ENCODE measurements at regions not wholly inside any gene's neighbourhood (a gene's known extent, or its start where the extent isn't known, plus 50 kb on each side); places are given as distances from the start of the nearest gene placed in this dataset.
"Not testable (repeated sequence)": the region's sequence is repeated elsewhere in the genome, so short reads cannot be mapped to it uniquely, and the experiment has no call there.

GRCh38 chr2:113386780-113387433, 50.6 kb upstream of the ZNG1B start:
- not testable (repeated sequence) for H3K4me1 Mint-ChIP-seq (ENCODE audit: low read depth); DNase-seq (ENCODE audit: low spot score); H3K36me3 Mint-ChIP-seq (ENCODE audit: low read depth); H3K4me3 Mint-ChIP-seq; H3K27ac Mint-ChIP-seq; H3K9me3 Mint-ChIP-seq
- peaks cover 52% of the 10 kb centered on the region for H3K27me3 Mint-ChIP-seq (ENCODE audit: low read depth)

GRCh38 chr2:113379621-113380020, 57.9 kb upstream of the ZNG1B start:
- not testable (repeated sequence) for H3K4me3 Mint-ChIP-seq; H3K9me3 Mint-ChIP-seq; H3K27ac Mint-ChIP-seq; DNase-seq (ENCODE audit: low spot score); H3K4me1 Mint-ChIP-seq (ENCODE audit: low read depth); H3K36me3 Mint-ChIP-seq (ENCODE audit: low read depth)
- peaks cover 32% of the 10 kb centered on the region for H3K27me3 Mint-ChIP-seq (ENCODE audit: low read depth)

GRCh38 chr2:113376913-113377445, 60.5 kb upstream of the ZNG1B start:
- peaks cover 18% of the 10 kb centered on the region for H3K27me3 Mint-ChIP-seq (ENCODE audit: low read depth)
- H3K4me3 Mint-ChIP-seq, result no peak overlapping the region
- peaks cover 5% of the 10 kb centered on the region for H3K4me1 Mint-ChIP-seq (ENCODE audit: low read depth)
- no peak overlapping the region for H3K27ac Mint-ChIP-seq
- H3K9me3 Mint-ChIP-seq, result no peaks in the 10 kb centered on the region
- no peaks in the 10 kb centered on the region for H3K36me3 Mint-ChIP-seq (ENCODE audit: low read depth)
- no peak for DNase-seq (ENCODE audit: low spot score)

GRCh38 chr2:113376253-113376912, 61.1 kb upstream of the ZNG1B start:
- Mint-ChIP-seq H3K27ac (no peak overlapping the region), H3K36me3 (ENCODE audit: low read depth) (no peaks in the 10 kb centered on the region), H3K4me1 (ENCODE audit: low read depth) (peaks cover 5% of the 10 kb centered on the region), H3K9me3 (no peaks in the 10 kb centered on the region), H3K27me3 (ENCODE audit: low read depth) (peaks cover 16% of the 10 kb centered on the region), H3K4me3 (no peak overlapping the region)
- DNase-seq (ENCODE audit: low spot score), result no peak

GRCh38 chr2:113374857-113375256, 62.6 kb upstream of the ZNG1B start:
- not testable (repeated sequence) for DNase-seq (ENCODE audit: low spot score); H3K27ac Mint-ChIP-seq; H3K36me3 Mint-ChIP-seq (ENCODE audit: low read depth); H3K9me3 Mint-ChIP-seq; H3K4me3 Mint-ChIP-seq
- Mint-ChIP-seq H3K4me1 (ENCODE audit: low read depth) (peaks cover 12% of the 10 kb centered on the region), H3K27me3 (ENCODE audit: low read depth) (peaks cover 14% of the 10 kb centered on the region)

- not testable (repeated sequence) for H3K27me3 Mint-ChIP-seq (ENCODE audit: low read depth); H3K27ac Mint-ChIP-seq; H3K4me3 Mint-ChIP-seq; H3K36me3 Mint-ChIP-seq (ENCODE audit: low read depth); DNase-seq (ENCODE audit: low spot score); H3K9me3 Mint-ChIP-seq
- H3K4me1 Mint-ChIP-seq (ENCODE audit: low read depth), result peaks cover 12% of the 10 kb centered on the region
Observed at GRCh38 chr2:113372258-113372834, 65.1 kb upstream of the ZNG1B start.

GRCh38 chr2:113370478-113371091, 66.9 kb upstream of the ZNG1B start:
- Mint-ChIP-seq H3K4me1 (ENCODE audit: low read depth) (peaks cover 7% of the 10 kb centered on the region), H3K9me3 (no peaks in the 10 kb centered on the region), H3K27me3 (ENCODE audit: low read depth) (peaks cover 7% of the 10 kb centered on the region), H3K36me3 (ENCODE audit: low read depth) (no peaks in the 10 kb centered on the region), H3K4me3 (no peak overlapping the region), H3K27ac (peak overlapping the region; percentile 49)
- DNase-seq (ENCODE audit: low spot score), result peak; percentile 53

- no peak for DNase-seq (ENCODE audit: low spot score)
- H3K9me3 Mint-ChIP-seq, result no peaks in the 10 kb centered on the region
- peaks cover 7% of the 10 kb centered on the region for H3K27me3 Mint-ChIP-seq (ENCODE audit: low read depth)
- no peak overlapping the region for H3K27ac Mint-ChIP-seq
- no peaks in the 10 kb centered on the region for H3K36me3 Mint-ChIP-seq (ENCODE audit: low read depth)
- peaks cover 7% of the 10 kb centered on the region for H3K4me1 Mint-ChIP-seq (ENCODE audit: low read depth)
- H3K4me3 Mint-ChIP-seq, result no peak overlapping the region
Observed at GRCh38 chr2:113370030-113370429, 67.5 kb upstream of the ZNG1B start.

GRCh38 chr2:113368581-113368980, 68.9 kb upstream of the ZNG1B start:
- not testable (repeated sequence) for H3K36me3 Mint-ChIP-seq (ENCODE audit: low read depth); H3K27ac Mint-ChIP-seq; H3K4me3 Mint-ChIP-seq; H3K27me3 Mint-ChIP-seq (ENCODE audit: low read depth); H3K9me3 Mint-ChIP-seq; DNase-seq (ENCODE audit: low spot score); H3K4me1 Mint-ChIP-seq (ENCODE audit: low read depth)

DNA sequence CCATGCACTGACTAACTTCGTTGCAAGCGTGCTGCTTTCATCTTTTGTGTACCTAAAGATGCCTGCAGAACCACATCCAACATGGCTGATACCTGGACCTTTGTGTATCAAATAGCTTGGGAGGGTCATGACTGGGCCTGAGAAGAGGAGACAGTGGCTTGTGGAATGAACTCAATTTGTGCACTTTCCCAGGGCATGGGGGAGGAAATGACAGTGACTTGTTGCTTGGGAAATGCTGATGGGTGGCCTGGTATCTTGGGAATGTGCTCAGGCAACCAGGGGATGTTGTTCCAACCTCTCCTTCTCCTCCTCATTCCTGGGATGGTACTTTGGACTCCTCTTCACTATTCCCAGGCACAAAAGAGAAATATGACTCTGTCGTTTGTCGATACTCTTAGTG, 70.7 kb upstream of the ZNG1B start:
- not testable (repeated sequence) for H3K4me1 Mint-ChIP-seq (ENCODE audit: low read depth); H3K9me3 Mint-ChIP-seq; H3K27ac Mint-ChIP-seq; H3K36me3 Mint-ChIP-seq (ENCODE audit: low read depth); H3K27me3 Mint-ChIP-seq (ENCODE audit: low read depth); DNase-seq (ENCODE audit: low spot score); H3K4me3 Mint-ChIP-seq

DNA sequence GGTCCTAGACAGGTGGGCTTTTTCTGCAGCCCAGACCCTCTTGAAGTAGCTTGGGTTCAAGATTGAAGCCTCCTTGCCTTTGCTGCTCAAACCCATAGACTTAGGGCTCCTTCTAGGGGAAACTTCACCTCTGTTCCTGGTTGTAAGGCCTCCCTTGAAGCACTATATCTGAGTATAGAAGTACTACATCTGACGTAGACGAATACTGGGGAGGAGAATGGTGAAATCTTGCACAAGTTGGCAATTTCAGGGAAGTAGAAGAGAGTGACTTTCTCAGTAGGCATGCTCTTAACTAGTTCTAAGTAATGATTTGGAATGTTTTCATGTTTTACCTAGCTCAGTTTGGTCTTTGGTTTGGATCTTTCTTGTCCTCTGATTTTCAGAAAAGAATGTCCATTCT, 71.7 kb upstream of the ZNG1B start:
- not testable (repeated sequence) for DNase-seq (ENCODE audit: low spot score); H3K27ac Mint-ChIP-seq; H3K27me3 Mint-ChIP-seq (ENCODE audit: low read depth); H3K9me3 Mint-ChIP-seq; H3K4me3 Mint-ChIP-seq; H3K4me1 Mint-ChIP-seq (ENCODE audit: low read depth); H3K36me3 Mint-ChIP-seq (ENCODE audit: low read depth)

- H3K27me3 Mint-ChIP-seq (ENCODE audit: low read depth); H3K9me3 Mint-ChIP-seq; DNase-seq (ENCODE audit: low spot score); H3K27ac Mint-ChIP-seq; H3K36me3 Mint-ChIP-seq (ENCODE audit: low read depth); H3K4me3 Mint-ChIP-seq; H3K4me1 Mint-ChIP-seq (ENCODE audit: low read depth): not testable (repeated sequence)
Observed at GRCh38 chr2:113365290-113365689, 72.2 kb upstream of the ZNG1B start.

DNA sequence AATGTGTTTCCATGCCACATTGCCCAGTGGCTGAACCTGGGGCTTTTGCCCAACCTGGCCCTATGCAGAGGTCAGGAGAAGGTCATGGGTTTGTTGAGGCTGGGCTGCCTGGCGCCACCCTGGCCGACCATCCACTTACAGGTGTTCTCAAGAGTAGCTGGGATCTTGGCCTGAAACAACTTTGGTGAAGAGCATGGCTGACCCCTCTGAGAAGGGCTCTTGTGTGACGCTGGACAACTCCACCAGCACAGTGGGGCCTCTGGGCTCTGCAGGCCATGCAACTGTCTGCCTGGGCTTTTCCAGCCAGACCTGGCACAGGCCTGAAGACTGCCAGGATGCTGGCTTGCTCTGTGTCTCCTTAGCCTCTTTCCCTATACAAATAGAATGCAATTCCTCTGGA, 76.4 kb upstream of the ZNG1B start:
- H3K4me3 Mint-ChIP-seq, result no peak overlapping the region
- H3K9me3 Mint-ChIP-seq, result no peaks in the 10 kb centered on the region
- no peak overlapping the region for H3K27ac Mint-ChIP-seq
- no peak for DNase-seq (ENCODE audit: low spot score)
- peaks cover 18% of the 10 kb centered on the region for H3K4me1 Mint-ChIP-seq (ENCODE audit: low read depth)
- H3K36me3 Mint-ChIP-seq (ENCODE audit: low read depth), result no peaks in the 10 kb centered on the region
- peaks cover 1% of the 10 kb centered on the region for H3K27me3 Mint-ChIP-seq (ENCODE audit: low read depth)

- peaks cover 16% of the 10 kb centered on the region for H3K27me3 Mint-ChIP-seq (ENCODE audit: low read depth)
Observed at GRCh38 chr2:113357071-113357470, 78.3 kb upstream of the PAX8 start.

More at GRCh38 chr2:113357071-113357470, 78.3 kb upstream of the PAX8 start:
- no peak overlapping the region for H3K27ac Mint-ChIP-seq
- H3K36me3 Mint-ChIP-seq (ENCODE audit: low read depth), result no peaks in the 10 kb centered on the region
- H3K4me1 Mint-ChIP-seq (ENCODE audit: low read depth), result peaks cover 18% of the 10 kb centered on the region
- no peaks in the 10 kb centered on the region for H3K9me3 Mint-ChIP-seq
- no peak overlapping the region for H3K4me3 Mint-ChIP-seq
- no peak for DNase-seq (ENCODE audit: low spot score)
